Left cardiac atrium (tissue), 4 donors: ENCODE measurements at regions not wholly inside any gene's neighbourhood (a gene's known extent, or its start where the extent isn't known, plus 50 kb on each side); places are given as distances from the start of the nearest gene placed in this dataset.
A peak's percentile ranks its signal among the peaks of the same experiment; 100 is the strongest.
"Not testable (repeated sequence)": the region's sequence is repeated elsewhere in the genome, so short reads cannot be mapped to it uniquely, and the experiment has no call there.

ENCODE experiments used
- ATAC-seq, 2 donors: fragments of 200-7000 bp; cut with Tn5 transposase; one replicate each; pipeline ENCODE4 v1.9.1; 2020; ENCODE audit warnings: mild to moderate bottlenecking in 2 of 2, moderate library complexity in 2 of 2
- DNase-seq: peaks from one replicate; pipeline ENCODE4 v3.0.0-alpha.2; 2020
- intact Hi-C, 2 donors: fragments of 100-400 bp; cut with DNase I; formaldehyde crosslinking; loops; one replicate each; pipeline versions ENCODE4 v1.14.1 to v1.15.1; 2022 to 2023
- donor health status: DM: no; HTN: yes; CAD: no.
- donor health status: DM: no; HTN: yes; CAD: no; lungs with severe emphysema.
- donor health status: DM: yes; HTN: yes; CAD: no.
- donor health status: Dilated cardiomyopathy.

- no peak for ATAC-seq
- DNase-seq = no peak
- intact Hi-C loops = no loop called here
Observed at GRCh38 chr10:121276822-121277221, 321.4 kb downstream of the FGFR2 start.

GRCh38 chr10:121278386-121278785 lies 319.9 kb downstream of the FGFR2 start:
- ATAC-seq, intact Hi-C loops, DNase-seq: not testable (repeated sequence)

GRCh38 chr10:121281576-121281975 lies 316.7 kb downstream of the FGFR2 start:
- intact Hi-C loops = no loop called here
- ATAC-seq (no peak), DNase-seq (no peak)

GRCh38 chr10:121282264-121282663 lies 316.0 kb downstream of the FGFR2 start:
- no peak for ATAC-seq
- DNase-seq = no peak
- intact Hi-C loops = no loop called here

- intact Hi-C loops = no loop called here
- no peak for DNase-seq
- no peak for ATAC-seq
Observed at GRCh38 chr10:121282797-121283515, 315.3 kb downstream of the FGFR2 start.

- no peak for ATAC-seq
Observed at GRCh38 chr10:121284936-121285335, 313.3 kb downstream of the FGFR2 start.

GRCh38 chr10:121285406-121286196 lies 312.6 kb downstream of the FGFR2 start:
- DNase-seq = no peak
- ATAC-seq = no peak
- intact Hi-C loops = no loop called here

More at GRCh38 chr10:121284936-121285335, 313.3 kb downstream of the FGFR2 start:
- no peak for DNase-seq
- intact Hi-C loops = no loop called here

GRCh38 chr10:121288011-121288410 lies 310.2 kb downstream of the FGFR2 start:
- intact Hi-C loops = no loop called here
- ATAC-seq (no peak), DNase-seq (no peak)

GRCh38 chr10:121288864-121289661 lies 309.2 kb downstream of the FGFR2 start:
- ATAC-seq (no peak), DNase-seq (no peak)
- intact Hi-C loops = no loop called here

GRCh38 chr10:121289800-121290199 lies 308.4 kb downstream of the FGFR2 start:
- ATAC-seq (no peak), DNase-seq (no peak)
- intact Hi-C loops = no loop called here

GRCh38 chr10:121290674-121291073 lies 307.6 kb downstream of the FGFR2 start:
- no peak for DNase-seq
- intact Hi-C loops = no loop called here

GRCh38 chr10:121291376-121291775 lies 306.9 kb downstream of the FGFR2 start:
- intact Hi-C loops = no loop called here
- no peak for ATAC-seq
- DNase-seq = no peak

More at GRCh38 chr10:121290674-121291073, 307.6 kb downstream of the FGFR2 start:
- ATAC-seq = no peak

GRCh38 chr10:121291823-121292222 lies 306.4 kb downstream of the FGFR2 start:
- DNase-seq (no peak), ATAC-seq (no peak)
- intact Hi-C loops = no loop called here

- intact Hi-C loops = no loop called here
- ATAC-seq = no peak
- no peak for DNase-seq
Observed at GRCh38 chr10:121292321-121292720, 305.9 kb downstream of the FGFR2 start.

- intact Hi-C loops = no loop called here
- DNase-seq = no peak
- no peak for ATAC-seq
Observed at GRCh38 chr10:121293110-121293509, 305.1 kb downstream of the FGFR2 start.

GRCh38 chr10:121294630-121295029 lies 303.6 kb downstream of the FGFR2 start:
- intact Hi-C loops = no loop called here
- ATAC-seq = no peak
- no peak for DNase-seq

- intact Hi-C loops = no loop called here
- ATAC-seq (peak; percentile 19 to 62), DNase-seq (no peak)
Observed at GRCh38 chr10:121296378-121296777, 301.9 kb downstream of the FGFR2 start.

- DNase-seq = no peak
Observed at GRCh38 chr10:121296881-121297585, 301.2 kb downstream of the FGFR2 start.

GRCh38 chr10:121300723-121301122 lies 297.5 kb downstream of the FGFR2 start:
- intact Hi-C loops = no loop called here
- no peak for ATAC-seq
- no peak for DNase-seq

More at GRCh38 chr10:121296881-121297585, 301.2 kb downstream of the FGFR2 start:
- ATAC-seq = peak in 1 of 2 donors; percentile 38
- intact Hi-C loops = no loop called here
